IPS DF 4.7 (cell line): ENCODE measurements at regions not wholly inside any gene's neighbourhood (a gene's known extent, or its start where the extent isn't known, plus 50 kb on each side); places are given as distances from the start of the nearest gene placed in this dataset.

Source experiments
- DNase-seq: peaks from one replicate; pipeline ENCODE4 v3.0.0-alpha.2; 2013; ENCODE audit warnings: low spot score; ENCODE audit errors: extremely low read depth

DNA sequence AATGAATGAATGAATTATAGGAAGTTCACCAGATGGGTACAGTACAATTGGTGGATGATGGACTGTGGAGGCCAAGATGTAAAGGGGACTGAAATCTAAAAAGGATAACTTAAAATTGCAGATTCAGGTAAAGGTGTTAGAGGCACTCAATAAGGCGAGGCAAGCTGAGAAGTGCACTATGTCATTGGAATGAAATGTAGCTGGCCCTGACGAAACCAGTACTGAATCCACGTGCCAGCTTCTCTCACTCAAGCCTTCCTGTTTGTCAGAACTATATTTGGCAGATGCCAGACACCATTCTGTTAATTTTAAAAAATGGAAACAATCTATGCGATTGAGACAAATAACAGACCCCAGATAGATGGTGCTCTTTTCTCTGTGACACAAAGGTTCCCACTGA lies 1039.1 kb upstream of the TENM3 start:
- no peak for DNase-seq

DNA sequence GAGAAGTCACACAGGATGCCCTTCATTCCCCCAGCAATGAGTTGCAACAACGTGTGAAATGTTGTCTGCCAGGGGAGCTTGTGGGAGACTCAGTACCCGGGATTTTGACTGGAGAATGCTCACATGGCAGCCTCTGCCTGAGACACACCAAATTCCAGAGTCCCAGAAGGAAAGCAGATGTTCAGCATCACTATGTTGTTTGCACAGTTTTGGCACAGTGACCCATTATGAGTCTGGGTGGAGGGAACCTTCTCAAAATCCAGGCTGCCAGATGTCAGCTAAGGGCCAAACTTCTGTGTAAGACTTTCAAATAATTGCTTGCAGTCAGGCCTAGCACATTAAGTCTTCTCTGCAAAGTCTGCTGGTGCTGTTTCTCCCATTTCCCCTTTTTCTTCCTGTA lies 1029.7 kb upstream of the TENM3 start:
- DNase-seq, result no peak

DNA sequence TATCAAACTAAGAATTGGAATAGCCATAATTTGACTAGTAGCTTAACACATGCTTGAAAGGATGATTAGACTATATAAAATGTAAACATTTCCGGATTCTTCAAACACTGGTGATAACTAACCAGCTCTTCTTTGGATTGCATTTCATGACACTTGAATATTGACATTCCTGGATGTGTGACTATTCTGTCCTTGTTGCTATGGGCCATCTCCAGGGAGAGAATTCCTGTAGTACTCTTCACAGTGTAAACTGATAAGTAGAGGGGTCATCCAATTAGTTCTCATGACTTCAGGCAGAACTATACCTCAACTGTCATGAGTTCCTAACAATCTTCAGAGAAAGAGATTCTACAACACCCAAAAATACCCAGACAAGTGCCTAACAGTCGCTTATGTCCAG lies 1026.7 kb upstream of the TENM3 start:
- no peak for DNase-seq

GRCh38 chr4:181219783-181220416 lies 1023.3 kb upstream of the TENM3 start:
- no peak for DNase-seq

- no peak for DNase-seq
Observed at GRCh38 chr4:181224852-181225251, 1018.4 kb upstream of the TENM3 start.

GRCh38 chr4:181225616-181226261 lies 1017.5 kb upstream of the TENM3 start:
- no peak for DNase-seq

DNA sequence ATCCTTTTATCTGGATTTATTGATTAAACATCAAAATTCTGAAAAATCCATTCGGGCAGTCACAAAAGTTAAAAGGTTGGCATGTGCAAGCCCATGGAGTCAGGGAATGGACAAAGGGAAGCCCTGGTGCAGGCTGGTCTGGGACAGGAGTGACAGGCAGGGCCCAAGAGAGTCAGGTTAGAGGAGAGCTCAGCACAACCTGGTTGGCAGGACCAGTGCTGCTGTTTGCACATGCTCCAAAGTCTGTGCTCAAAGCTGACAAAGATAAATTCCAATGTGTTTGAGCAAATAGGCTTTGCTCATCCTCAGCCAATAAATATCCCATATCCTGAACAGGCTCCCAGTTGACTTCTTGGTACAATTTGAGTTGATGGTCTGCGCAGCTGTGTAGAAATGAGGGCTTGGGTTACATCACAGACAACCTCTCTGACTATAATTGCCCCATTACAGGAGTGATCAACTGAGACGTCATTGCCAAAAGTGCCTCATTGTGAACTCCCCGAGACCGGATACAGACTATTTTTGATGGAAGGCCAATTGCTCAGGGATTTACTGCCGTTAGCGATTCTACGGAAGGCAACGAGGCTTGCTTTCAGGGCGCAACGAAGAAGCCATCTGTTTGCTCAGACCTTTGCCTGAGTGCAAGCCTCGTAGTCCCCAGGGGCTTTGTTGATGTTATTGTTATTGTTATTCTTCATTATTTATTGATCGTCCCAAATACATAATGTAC lies 1008.1 kb upstream of the TENM3 start:
- no peak for DNase-seq

DNA sequence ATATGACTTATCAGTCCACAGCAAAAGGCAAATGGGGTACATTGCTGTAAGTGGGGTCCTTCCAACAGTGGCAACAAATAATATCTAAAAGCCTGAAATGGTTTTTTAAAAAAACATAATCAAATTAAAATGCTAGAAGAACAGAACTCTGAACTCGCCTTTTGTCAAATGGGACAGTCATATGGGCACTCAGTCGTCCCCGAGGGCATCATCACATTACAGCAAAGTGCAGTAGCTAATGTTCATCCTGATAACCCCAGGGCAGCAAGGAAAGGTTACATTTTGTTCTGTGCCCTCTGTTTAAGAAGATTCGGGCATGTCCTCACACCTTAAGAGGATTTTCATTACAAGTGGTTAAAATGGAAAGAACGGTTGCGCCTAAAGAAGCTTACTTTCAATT lies 997.9 kb upstream of the TENM3 start:
- no peak for DNase-seq

GRCh38 chr4:181249031-181249430 lies 994.2 kb upstream of the TENM3 start:
- DNase-seq, result no peak

GRCh38 chr4:181254771-181255170 lies 988.4 kb upstream of the TENM3 start:
- DNase-seq, result no peak

DNA sequence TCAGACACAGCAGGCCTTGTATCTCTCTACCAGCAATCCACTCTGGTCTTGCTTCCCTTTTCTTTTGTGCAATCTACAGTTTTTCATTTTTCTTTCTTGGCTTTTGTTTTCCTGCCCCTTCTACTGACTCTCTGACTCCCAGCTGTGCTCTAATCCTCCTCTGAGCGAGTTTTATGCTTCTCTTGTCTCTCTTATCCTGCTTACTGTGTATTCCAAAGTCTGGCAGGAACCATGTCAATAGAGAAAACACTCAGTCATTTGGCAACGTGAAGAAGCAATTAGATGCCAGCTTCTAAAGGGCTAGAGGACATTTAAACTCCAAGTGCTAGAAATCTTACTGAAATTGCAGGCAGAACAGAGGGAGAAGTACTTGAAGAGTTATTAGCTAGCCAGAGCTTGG lies 984.6 kb upstream of the TENM3 start:
- DNase-seq, result no peak

GRCh38 chr4:181259081-181259709 lies 984.0 kb upstream of the TENM3 start:
- no peak for DNase-seq

DNA sequence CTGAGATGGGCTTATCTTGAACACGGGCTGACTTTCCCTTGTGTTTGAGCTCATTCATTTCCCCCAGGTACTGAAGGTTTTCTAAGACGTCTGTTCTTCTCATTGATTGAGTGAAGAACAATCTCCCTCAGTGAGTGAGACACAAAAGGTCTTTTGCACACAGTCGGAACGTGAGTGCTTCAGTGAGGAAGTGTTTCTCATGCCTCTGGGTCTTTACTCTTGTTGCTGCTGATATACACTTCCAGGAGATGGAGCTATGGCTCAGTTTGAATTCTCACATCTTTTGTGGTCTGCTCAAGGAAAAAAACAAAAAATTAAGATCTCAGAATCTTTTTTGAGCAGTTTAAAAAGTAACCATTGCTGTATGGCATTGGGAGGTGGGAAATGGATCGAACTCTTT lies 981.9 kb upstream of the TENM3 start:
- DNase-seq, result no peak

DNA sequence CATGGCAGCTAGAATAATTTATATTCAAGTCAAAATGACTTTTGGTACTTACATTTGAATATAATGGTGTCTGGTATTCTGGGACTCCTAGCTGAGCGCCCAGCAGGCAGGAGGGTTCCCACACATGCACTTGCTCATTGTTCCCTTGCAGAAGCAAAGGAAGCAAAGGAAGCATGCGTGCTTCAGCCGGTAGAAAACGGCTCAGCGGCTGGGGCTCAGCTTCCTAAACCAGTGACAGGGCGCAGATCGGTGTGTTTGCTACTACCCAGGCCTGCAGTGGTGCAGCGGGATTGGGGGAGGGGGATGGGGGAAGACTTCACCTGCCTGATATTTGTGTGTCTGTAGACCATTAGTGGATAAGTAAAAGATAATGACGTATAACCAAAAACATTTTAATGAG lies 978.3 kb upstream of the TENM3 start:
- no peak for DNase-seq

DNA sequence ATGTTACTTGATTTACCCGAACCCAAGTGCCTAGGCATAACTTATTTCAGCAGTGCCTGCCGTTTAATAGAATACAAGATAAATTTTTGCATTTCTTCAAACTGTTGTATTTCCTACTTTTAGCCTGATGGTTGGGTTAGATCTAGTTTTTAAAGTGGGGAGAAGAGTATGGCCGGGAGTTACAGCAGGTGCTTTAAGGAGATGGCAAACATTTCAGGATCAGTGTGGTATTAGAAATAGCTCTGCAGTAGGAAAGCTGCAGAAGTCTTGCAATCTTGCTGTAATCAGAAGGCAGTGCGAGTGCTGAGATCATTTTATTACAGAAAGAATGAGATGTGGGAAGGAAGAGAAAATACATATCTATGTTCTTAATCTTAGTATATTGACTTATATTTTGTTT lies 977.8 kb upstream of the TENM3 start:
- no peak for DNase-seq

DNA sequence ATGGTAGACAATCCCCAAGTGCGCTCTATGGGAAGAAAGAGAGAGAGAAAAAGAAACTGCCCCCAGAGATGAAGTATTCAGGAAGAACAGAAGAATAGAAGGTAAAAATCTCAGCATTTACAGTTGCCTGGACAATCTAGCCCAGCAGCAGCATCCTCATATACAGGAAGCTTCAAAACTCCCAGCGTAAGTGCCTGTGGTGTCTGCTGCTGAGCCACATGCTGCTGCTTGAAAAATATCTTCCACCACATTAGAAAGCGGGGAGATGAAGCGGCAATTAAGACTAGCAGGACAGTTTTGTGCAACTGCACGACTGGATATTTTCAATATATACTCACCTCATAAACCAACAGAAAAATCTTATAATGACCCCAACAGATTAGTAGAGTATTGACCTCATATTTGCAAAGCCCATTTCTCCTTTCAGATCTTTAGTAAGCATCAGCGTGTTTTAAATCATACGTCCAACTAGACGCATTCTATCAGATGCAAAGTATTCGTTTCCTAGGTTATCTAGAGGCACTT lies 972.0 kb upstream of the TENM3 start:
- no peak for DNase-seq

GRCh38 chr4:181272422-181272821 lies 970.8 kb upstream of the TENM3 start:
- no peak for DNase-seq

GRCh38 chr4:181278941-181279340 lies 964.3 kb upstream of the TENM3 start:
- DNase-seq, result no peak

- DNase-seq, result no peak
Observed at GRCh38 chr4:181281451-181281850, 961.8 kb upstream of the TENM3 start.

- DNase-seq, result no peak
Observed at GRCh38 chr4:181289198-181289597, 954.0 kb upstream of the TENM3 start.

- no peak for DNase-seq
Observed at GRCh38 chr4:181291615-181292014, 951.6 kb upstream of the TENM3 start.

GRCh38 chr4:181293014-181293413 lies 950.2 kb upstream of the TENM3 start:
- DNase-seq, result no peak
